A549 (cell line): ENCODE measurements at regions not wholly inside any gene's neighbourhood (a gene's known extent, or its start where the extent isn't known, plus 50 kb on each side); places are given as distances from the start of the nearest gene placed in this dataset.

ENCODE experiments used
- ATAC-seq, 2 experiments: fragments of 200-7000 bp in 1 of 2; fragments of >200 bp in 1 of 2; cut with Nextera tagmentation in 1 of 2; cut with Tn5 transposase in 1 of 2; 3 replicates each; pipeline versions ENCODE4 v1.8.0 to v1.9.1; 2018 to 2020; ENCODE audit warnings: mild to moderate bottlenecking in 1 of 2, moderate library complexity in 1 of 2
- CTCF ChIA-PET: fragments of 300-600 bp; sonication (Branson Sonifier 250); formaldehyde crosslinking; extraction: SDS; loops from one replicate; lab custom pipeline; 2021; ENCODE audit warnings: antibody characterized with exemption, inconsistent platforms; lab: Yijun Ruan, JAX
- POLR2A ChIA-PET: fragments of 350-600 bp; formaldehyde crosslinking; extraction: SDS; loops from one replicate; lab custom pipeline; 2021; ENCODE audit warnings: antibody characterized with exemption, inconsistent platforms; lab: Yijun Ruan, JAX
- DNase-seq, 2 experiments: peaks; one replicate each; pipeline versions ENCODE4 v3.0.0 to v3.0.0-alpha.2; 2011 to 2016; ENCODE audit warnings: low read depth in 1 of 2, low spot score in 1 of 2
- FAIRE-seq: peaks from 2 replicates; lab custom pipeline; 2011; peaks lifted over from hg19 to GRCh38; lab: Jason Lieb, UNC
- H3K27ac ChIP-seq, 2 experiments: fragments of >200 bp; sonication (Bioruptor Twin); formaldehyde crosslinking; 3 replicates each; pipeline ENCODE4 v1.5.1; 2016 to 2017
- H3K4me1 ChIP-seq: fragments of >200 bp; sonication (Bioruptor Twin); formaldehyde crosslinking; 3 replicates; pipeline ENCODE4 v1.6.1; 2016
- H3K4me2 ChIP-seq: fragments of >200 bp; sonication (Bioruptor Twin); formaldehyde crosslinking; 3 replicates; pipeline ENCODE4 v1.6.1; 2016
- H3K4me3 ChIP-seq: fragments of >200 bp; sonication (Bioruptor Twin); formaldehyde crosslinking; 3 replicates; pipeline ENCODE4 v1.5.1; 2016
- H3K9me3 ChIP-seq: fragments of >200 bp; sonication (Bioruptor Twin); formaldehyde crosslinking; 3 replicates; pipeline ENCODE4 v1.6.1; 2016
- CBX2 ChIP-seq: fragments of 200-600 bp; sonication (generic); IDR thresholded peaks from 2 replicates; pipeline ENCODE4 v1.6.1; 2016; ENCODE audit warnings: low read depth, mild to moderate bottlenecking, borderline replicate concordance
- CEBPB ChIP-seq, 2 experiments: fragments of >200 bp in 1 of 2; sonication (Bioruptor Twin) in 1 of 2; formaldehyde crosslinking in 1 of 2; IDR thresholded peaks; 2 replicates each; pipeline ENCODE4 v1.6.1; 2012 to 2016
- CHD4 ChIP-seq: fragments of 200-600 bp; sonication (generic); IDR thresholded peaks from 2 replicates; pipeline ENCODE4 v1.6.1; 2016; ENCODE audit warnings: antibody characterized with exemption, mild to moderate bottlenecking, borderline replicate concordance
- FOXS1 ChIP-seq: fragments of 250-450 bp; sonication (Bioruptor Pico); IDR thresholded peaks from 2 replicates; pipeline ENCODE4 v1.5.0; 2020; ENCODE audit warnings: mild to moderate bottlenecking, moderate library complexity
- GATA3 ChIP-seq: IDR thresholded peaks from 2 replicates; pipeline ENCODE4 v1.6.1; 2012; ENCODE audit warnings: borderline replicate concordance
- HDAC2 ChIP-seq: fragments of 200-600 bp; sonication (generic); IDR thresholded peaks from 2 replicates; pipeline ENCODE4 v1.6.1; 2016
- HEYL ChIP-seq: fragments of 250-450 bp; sonication (Bioruptor Pico); IDR thresholded peaks from 2 replicates; pipeline ENCODE4 v1.8.0; 2021; ENCODE audit warnings: mild to moderate bottlenecking, moderate library complexity
- HOXA7 ChIP-seq: fragments of 250-450 bp; sonication (Bioruptor Pico); IDR thresholded peaks from 2 replicates; pipeline ENCODE4 v1.5.0; 2020; ENCODE audit warnings: mild to moderate bottlenecking, moderate library complexity
- HOXB5 ChIP-seq: fragments of 250-450 bp; sonication (Bioruptor Pico); IDR thresholded peaks from 2 replicates; pipeline ENCODE4 v1.5.0; 2020; ENCODE audit warnings: mild to moderate bottlenecking, moderate library complexity
- NFE2L2 ChIP-seq: fragments of 150-350 bp; conservative IDR thresholded peaks from 2 replicates; pipeline ENCODE4 v1.6.1; 2014; ENCODE audit warnings: low read length
- NR3C1 ChIP-seq: fragments of >200 bp; sonication (Bioruptor Twin); formaldehyde crosslinking; IDR thresholded peaks from 3 replicates; pipeline ENCODE4 v1.6.1; 2017
- PHF8 ChIP-seq: fragments of 200-600 bp; sonication (generic); IDR thresholded peaks from 2 replicates; pipeline ENCODE4 v1.6.1; 2016; ENCODE audit warnings: low read depth, mild to moderate bottlenecking, antibody characterized with exemption, moderate library complexity, borderline replicate concordance
- POLR2A ChIP-seq: IDR thresholded peaks from 2 replicates; pipeline ENCODE4 v1.6.1; 2012; ENCODE audit warnings: mild to moderate bottlenecking, low read length
- POLR2AphosphoS2 ChIP-seq: conservative IDR thresholded peaks from 2 replicates; pipeline ENCODE4 v1.6.1; 2012; ENCODE audit warnings: low read length, improper control_type of control experiment, inconsistent platforms
- RCOR1 ChIP-seq: fragments of 150-350 bp; IDR thresholded peaks from 2 replicates; pipeline ENCODE4 v1.6.1; 2014; ENCODE audit warnings: antibody characterized with exemption, low read length, low read depth
- RFX5 ChIP-seq: fragments of 450-650 bp; IDR thresholded peaks from 2 replicates; pipeline ENCODE4 v1.7.1; 2014; ENCODE audit warnings: antibody characterized with exemption, mild to moderate bottlenecking, moderate library complexity
- RNF2 ChIP-seq: fragments of 200-600 bp; sonication (generic); IDR thresholded peaks from 2 replicates; pipeline ENCODE4 v1.6.1; 2016; ENCODE audit warnings: low read depth, mild to moderate bottlenecking, antibody characterized with exemption, moderate library complexity, borderline replicate concordance
- TFCP2L1 ChIP-seq: fragments of 250-450 bp; sonication (Bioruptor Pico); IDR thresholded peaks from 2 replicates; pipeline ENCODE4 v1.5.0; 2021; ENCODE audit warnings: mild to moderate bottlenecking
- ZFP36 ChIP-seq: fragments of 450-650 bp; IDR thresholded peaks from 2 replicates; pipeline ENCODE4 v1.6.1; 2014; ENCODE audit warnings: borderline replicate concordance; ENCODE audit not compliant: partially characterized antibody
- WGBS: methylation state at CpG from one replicate; pipeline ENCODE4 v1.1.6; 2017; ENCODE audit errors: missing lambda C conversion rate; 5-methylcytosine and 5-hydroxymethylcytosine counted together
- TF ChIP-seq, protein P1 (sequence below): fragments of 250-450 bp; sonication (Bioruptor Pico); IDR thresholded peaks from 2 replicates; pipeline ENCODE4 v1.5.0; 2021; ENCODE audit warnings: mild to moderate bottlenecking, moderate library complexity, borderline replicate concordance
- TF ChIP-seq, protein P2 (sequence below): fragments of 250-450 bp; sonication (Bioruptor Pico); IDR thresholded peaks from 2 replicates; pipeline ENCODE4 v1.5.0; 2020; ENCODE audit warnings: low read depth, mild to moderate bottlenecking, moderate library complexity
- TF ChIP-seq, protein P3 (sequence below): IDR thresholded peaks from 2 replicates; pipeline ENCODE4 v1.6.1; 2012
- TF ChIP-seq, protein P4 (sequence below): fragments of 450-650 bp; IDR thresholded peaks from 2 replicates; pipeline ENCODE4 v1.6.1; 2014; ENCODE audit warnings: antibody characterized with exemption
- TF ChIP-seq, protein P5 (sequence below): fragments of >200 bp; sonication (Bioruptor Twin); formaldehyde crosslinking; IDR thresholded peaks from 3 replicates; pipeline ENCODE4 v1.6.1; 2016
- TF ChIP-seq, protein P6 (sequence below): fragments of 200-600 bp; sonication (generic); IDR thresholded peaks from 2 replicates; pipeline ENCODE4 v1.6.1; 2016; ENCODE audit warnings: antibody characterized with exemption, mild to moderate bottlenecking, moderate library complexity

DNA sequence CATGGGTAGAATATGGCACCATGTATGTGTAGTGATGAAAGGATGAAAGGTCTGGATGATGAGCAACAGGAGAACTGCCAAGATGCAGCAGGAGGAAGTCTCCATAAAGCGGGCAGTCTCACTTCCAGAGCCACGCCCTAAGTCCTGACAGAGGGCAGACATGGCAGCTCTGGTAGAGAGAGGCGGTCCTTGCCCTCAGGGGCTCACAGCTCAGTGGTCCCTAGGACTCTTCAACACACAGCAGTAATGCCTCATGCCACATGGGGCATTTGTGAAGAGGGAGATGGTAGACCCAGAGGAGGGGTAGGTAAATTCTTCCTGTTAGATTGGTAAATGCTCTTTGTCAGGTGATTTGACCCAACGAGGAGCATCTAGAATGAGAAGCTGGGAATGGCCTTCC lies 1088.4 kb downstream of the BCL11B start:
- ChIA-PET CTCF (no interaction called here), POLR2A (no interaction called here)
- Histone ChIP-seq H3K9me3 (no peaks in the 10 kb centered on the region), H3K4me1 (no peaks in the 10 kb centered on the region), H3K27ac (no peak overlapping the region), H3K4me3 (no peak overlapping the region), H3K4me2 (no peak overlapping the region)
- TF ChIP-seq GATA3 (no peak), NFE2L2 (no peak)
- WGBS, result 5% methylated on average over 4 of the region's 4 CpGs
- no peak for DNase-seq
- ATAC-seq, result no peak
- no peak for FAIRE-seq

DNA sequence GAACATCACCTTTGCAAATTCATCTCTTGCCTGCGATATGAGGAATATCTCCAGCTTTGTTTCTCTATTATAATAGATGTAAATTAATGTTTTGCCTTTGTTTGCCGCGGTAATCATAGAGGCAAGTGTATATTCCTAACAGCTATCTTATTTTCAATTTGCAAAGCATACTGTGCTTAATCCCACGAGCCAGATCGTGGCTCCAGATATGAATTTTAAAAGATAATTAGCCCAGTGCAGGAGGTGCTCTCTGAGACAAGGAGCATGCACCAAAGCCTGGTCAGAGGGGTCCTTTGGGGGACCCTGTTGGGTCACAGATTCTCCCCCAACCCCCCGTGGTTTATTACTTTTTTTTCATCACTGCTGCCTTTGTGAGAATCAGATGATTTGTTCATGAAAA lies 1087.5 kb downstream of the BCL11B start:
- TF ChIP-seq ZFP36, result no peak
- no peak for TF ChIP-seq CBX2
- TF ChIP-seq, protein P1, sequence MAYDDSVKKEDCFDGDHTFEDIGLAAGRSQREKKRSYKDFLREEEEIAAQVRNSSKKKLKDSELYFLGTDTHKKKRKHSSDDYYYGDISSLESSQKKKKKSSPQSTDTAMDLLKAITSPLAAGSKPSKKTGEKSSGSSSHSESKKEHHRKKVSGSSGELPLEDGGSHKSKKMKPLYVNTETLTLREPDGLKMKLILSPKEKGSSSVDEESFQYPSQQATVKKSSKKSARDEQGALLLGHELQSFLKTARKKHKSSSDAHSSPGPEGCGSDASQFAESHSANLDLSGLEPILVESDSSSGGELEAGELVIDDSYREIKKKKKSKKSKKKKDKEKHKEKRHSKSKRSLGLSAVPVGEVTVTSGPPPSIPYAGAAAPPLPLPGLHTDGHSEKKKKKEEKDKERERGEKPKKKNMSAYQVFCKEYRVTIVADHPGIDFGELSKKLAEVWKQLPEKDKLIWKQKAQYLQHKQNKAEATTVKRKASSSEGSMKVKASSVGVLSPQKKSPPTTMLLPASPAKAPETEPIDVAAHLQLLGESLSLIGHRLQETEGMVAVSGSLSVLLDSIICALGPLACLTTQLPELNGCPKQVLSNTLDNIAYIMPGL (CRISPR knock-in tag), result no peak
- TF ChIP-seq RNF2, result no peak
- TF ChIP-seq, protein P2, sequence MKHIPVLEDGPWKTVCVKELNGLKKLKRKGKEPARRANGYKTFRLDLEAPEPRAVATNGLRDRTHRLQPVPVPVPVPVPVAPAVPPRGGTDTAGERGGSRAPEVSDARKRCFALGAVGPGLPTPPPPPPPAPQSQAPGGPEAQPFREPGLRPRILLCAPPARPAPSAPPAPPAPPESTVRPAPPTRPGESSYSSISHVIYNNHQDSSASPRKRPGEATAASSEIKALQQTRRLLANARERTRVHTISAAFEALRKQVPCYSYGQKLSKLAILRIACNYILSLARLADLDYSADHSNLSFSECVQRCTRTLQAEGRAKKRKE (CRISPR knock-in tag), result no peak
- TF ChIP-seq, protein P3, sequence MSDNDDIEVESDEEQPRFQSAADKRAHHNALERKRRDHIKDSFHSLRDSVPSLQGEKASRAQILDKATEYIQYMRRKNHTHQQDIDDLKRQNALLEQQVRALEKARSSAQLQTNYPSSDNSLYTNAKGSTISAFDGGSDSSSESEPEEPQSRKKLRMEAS, result no peak
- TF ChIP-seq RFX5, result no peak
- TF ChIP-seq GATA3, result no peak
- TF ChIP-seq HOXB5, result no peak
- no peak for TF ChIP-seq PHF8
- TF ChIP-seq FOXS1 (CRISPR knock-in tag), result no peak
- TF ChIP-seq HDAC2, result no peak
- TF ChIP-seq, protein P4, sequence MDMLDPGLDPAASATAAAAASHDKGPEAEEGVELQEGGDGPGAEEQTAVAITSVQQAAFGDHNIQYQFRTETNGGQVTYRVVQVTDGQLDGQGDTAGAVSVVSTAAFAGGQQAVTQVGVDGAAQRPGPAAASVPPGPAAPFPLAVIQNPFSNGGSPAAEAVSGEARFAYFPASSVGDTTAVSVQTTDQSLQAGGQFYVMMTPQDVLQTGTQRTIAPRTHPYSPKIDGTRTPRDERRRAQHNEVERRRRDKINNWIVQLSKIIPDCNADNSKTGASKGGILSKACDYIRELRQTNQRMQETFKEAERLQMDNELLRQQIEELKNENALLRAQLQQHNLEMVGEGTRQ, result no peak
- no peak for TF ChIP-seq RCOR1
- TF ChIP-seq CEBPB (IDR thresholded peaks at IDR 0.05), result no peak
- TF ChIP-seq CHD4, result no peak
- TF ChIP-seq TFCP2L1 (CRISPR knock-in tag), result no peak
- Histone ChIP-seq H3K4me3 (no peak overlapping the region), H3K27ac (no peak overlapping the region), H3K4me1 (no peaks in the 10 kb centered on the region), H3K4me2 (no peak overlapping the region), H3K9me3 (no peaks in the 10 kb centered on the region)
- 4% methylated on average over 6 of the region's 6 CpGs for WGBS
- ChIA-PET POLR2A (no interaction called here), CTCF (no interaction called here)
- ATAC-seq (no peak), FAIRE-seq (no peak), DNase-seq (no peak)

DNA sequence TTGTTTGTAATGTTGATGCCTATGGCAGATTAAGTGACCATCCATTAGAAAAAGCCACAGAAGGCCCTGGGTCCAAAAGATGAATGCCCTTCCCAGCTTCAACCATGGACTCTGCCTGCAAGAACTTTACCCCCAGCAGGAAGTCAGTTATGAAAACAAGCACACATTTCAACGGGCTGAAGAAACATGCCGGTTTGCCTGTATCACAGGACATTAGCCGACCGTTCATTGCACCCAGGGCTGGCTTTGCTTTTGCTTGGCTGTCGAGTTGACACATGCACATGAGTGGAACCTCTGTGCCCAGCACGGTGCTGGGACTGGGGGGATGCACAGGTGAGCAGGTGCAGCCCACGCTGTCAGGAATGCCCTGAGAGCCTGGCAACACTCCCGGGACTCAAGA lies 1087.0 kb downstream of the BCL11B start:
- Histone ChIP-seq H3K4me3 (no peak overlapping the region), H3K4me1 (no peaks in the 10 kb centered on the region), H3K27ac (no peak overlapping the region), H3K9me3 (no peaks in the 10 kb centered on the region), H3K4me2 (no peak overlapping the region)
- CTCF ChIA-PET, result no interaction called here
- 32% methylated on average over 7 of the region's 8 CpGs for WGBS
- DNase-seq, result no peak
- no peak for ATAC-seq
- FAIRE-seq, result no peak
- POLR2A ChIA-PET, result no interaction called here
- TF ChIP-seq, protein P5, sequence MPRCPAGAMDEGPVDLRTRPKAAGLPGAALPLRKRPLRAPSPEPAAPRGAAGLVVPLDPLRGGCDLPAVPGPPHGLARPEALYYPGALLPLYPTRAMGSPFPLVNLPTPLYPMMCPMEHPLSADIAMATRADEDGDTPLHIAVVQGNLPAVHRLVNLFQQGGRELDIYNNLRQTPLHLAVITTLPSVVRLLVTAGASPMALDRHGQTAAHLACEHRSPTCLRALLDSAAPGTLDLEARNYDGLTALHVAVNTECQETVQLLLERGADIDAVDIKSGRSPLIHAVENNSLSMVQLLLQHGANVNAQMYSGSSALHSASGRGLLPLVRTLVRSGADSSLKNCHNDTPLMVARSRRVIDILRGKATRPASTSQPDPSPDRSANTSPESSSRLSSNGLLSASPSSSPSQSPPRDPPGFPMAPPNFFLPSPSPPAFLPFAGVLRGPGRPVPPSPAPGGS, result no peak
- TF ChIP-seq HEYL (no peak), NR3C1 (no peak), CEBPB (IDR thresholded peaks at IDR 0.05) (no peak), POLR2A (no peak), POLR2AphosphoS2 (no peak), RCOR1 (no peak), HOXA7 (CRISPR knock-in tag) (no peak)
- TF ChIP-seq, protein P2 (CRISPR knock-in tag), result no peak
- TF ChIP-seq, protein P6, sequence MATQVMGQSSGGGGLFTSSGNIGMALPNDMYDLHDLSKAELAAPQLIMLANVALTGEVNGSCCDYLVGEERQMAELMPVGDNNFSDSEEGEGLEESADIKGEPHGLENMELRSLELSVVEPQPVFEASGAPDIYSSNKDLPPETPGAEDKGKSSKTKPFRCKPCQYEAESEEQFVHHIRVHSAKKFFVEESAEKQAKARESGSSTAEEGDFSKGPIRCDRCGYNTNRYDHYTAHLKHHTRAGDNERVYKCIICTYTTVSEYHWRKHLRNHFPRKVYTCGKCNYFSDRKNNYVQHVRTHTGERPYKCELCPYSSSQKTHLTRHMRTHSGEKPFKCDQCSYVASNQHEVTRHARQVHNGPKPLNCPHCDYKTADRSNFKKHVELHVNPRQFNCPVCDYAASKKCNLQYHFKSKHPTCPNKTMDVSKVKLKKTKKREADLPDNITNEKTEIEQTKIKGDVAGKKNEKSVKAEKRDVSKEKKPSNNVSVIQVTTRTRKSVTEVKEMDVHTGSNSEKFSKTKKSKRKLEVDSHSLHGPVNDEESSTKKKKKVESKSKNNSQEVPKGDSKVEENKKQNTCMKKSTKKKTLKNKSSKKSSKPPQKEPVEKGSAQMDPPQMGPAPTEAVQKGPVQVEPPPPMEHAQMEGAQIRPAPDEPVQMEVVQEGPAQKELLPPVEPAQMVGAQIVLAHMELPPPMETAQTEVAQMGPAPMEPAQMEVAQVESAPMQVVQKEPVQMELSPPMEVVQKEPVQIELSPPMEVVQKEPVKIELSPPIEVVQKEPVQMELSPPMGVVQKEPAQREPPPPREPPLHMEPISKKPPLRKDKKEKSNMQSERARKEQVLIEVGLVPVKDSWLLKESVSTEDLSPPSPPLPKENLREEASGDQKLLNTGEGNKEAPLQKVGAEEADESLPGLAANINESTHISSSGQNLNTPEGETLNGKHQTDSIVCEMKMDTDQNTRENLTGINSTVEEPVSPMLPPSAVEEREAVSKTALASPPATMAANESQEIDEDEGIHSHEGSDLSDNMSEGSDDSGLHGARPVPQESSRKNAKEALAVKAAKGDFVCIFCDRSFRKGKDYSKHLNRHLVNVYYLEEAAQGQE, result no peak
